ENCODE measurements at regions not wholly inside any gene's neighbourhood (a gene's known extent, or its start where the extent isn't known, plus 50 kb on each side); places are given as distances from the start of the nearest gene placed in this dataset.

DNA sequence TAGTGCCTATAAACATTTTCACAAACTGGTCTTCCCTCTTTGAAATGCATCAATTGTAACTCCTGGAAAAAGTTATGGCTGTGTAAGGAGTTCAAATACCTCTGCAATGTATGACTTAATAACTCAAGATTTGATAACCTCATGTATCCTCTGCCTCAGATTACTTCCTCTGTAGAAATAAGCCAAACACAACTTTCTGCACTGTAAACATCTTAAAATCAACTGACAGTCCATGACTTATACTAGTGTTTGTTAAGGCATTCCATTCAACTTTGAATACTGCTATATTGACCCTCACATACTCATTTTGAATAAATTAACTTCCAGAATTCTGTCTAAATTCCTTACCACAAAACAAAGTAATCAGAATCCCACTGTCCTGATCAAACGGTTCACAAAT lies 256.2 kb upstream of the POU5F2 start:
- in situ Hi-C loops (cut with MboI; ENCODE audit: low sequenced_read_pairs) (no loop called here), dilution Hi-C loops (cut with HindIII; ENCODE audit: low sequenced_read_pairs, unreplicated experiment) (no loop called here), intact Hi-C loops (cut with micrococcal nuclease) (no loop called here)
- TF ChIP-seq BHLHE40 (IDR thresholded peaks at IDR 0.05; ENCODE audit: low read depth, low read length) (no peak), NFE2L2 (IDR thresholded peaks at IDR 0.05; ENCODE audit: low read depth, low read length) (no peak), FOS (IDR thresholded peaks at IDR 0.05; ENCODE audit: low read depth, low read length) (no peak), POLR2A (IDR thresholded peaks at IDR 0.05; ENCODE audit: low read depth, low read length) (no peak), MAZ (IDR thresholded peaks at IDR 0.05; ENCODE audit: borderline replicate concordance, low read depth, low read length) (no peak), RAD21 (IDR thresholded peaks at IDR 0.05; ENCODE audit: low read length) (no peak), MAFK (IDR thresholded peaks at IDR 0.05; ENCODE audit: low read depth, low read length) (no peak), MXI1 (IDR thresholded peaks at IDR 0.05; ENCODE audit: borderline replicate concordance, low read depth, low read length) (no peak), SMC3 (IDR thresholded peaks at IDR 0.05; ENCODE audit: low read depth, low read length) (no peak), RCOR1 (IDR thresholded peaks at IDR 0.05; ENCODE audit: insufficient replicate concordance, low read length) (no peak)
- TF ChIP-seq, protein P1, sequence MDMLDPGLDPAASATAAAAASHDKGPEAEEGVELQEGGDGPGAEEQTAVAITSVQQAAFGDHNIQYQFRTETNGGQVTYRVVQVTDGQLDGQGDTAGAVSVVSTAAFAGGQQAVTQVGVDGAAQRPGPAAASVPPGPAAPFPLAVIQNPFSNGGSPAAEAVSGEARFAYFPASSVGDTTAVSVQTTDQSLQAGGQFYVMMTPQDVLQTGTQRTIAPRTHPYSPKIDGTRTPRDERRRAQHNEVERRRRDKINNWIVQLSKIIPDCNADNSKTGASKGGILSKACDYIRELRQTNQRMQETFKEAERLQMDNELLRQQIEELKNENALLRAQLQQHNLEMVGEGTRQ (IDR thresholded peaks at IDR 0.05; ENCODE audit: low read depth, low read length): no peak
- TF ChIP-seq, protein P2, sequence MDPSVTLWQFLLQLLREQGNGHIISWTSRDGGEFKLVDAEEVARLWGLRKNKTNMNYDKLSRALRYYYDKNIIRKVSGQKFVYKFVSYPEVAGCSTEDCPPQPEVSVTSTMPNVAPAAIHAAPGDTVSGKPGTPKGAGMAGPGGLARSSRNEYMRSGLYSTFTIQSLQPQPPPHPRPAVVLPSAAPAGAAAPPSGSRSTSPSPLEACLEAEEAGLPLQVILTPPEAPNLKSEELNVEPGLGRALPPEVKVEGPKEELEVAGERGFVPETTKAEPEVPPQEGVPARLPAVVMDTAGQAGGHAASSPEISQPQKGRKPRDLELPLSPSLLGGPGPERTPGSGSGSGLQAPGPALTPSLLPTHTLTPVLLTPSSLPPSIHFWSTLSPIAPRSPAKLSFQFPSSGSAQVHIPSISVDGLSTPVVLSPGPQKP (IDR thresholded peaks at IDR 0.05; ENCODE audit: borderline replicate concordance, low read depth, low read length): no peak
- H3K9ac ChIP-seq (ENCODE audit: low read depth, low read length): no peak overlapping the region
- peaks cover 0 to 5% of the 10 kb centered on the region in 2 experiments; a peak in 1 of 4 replicates for H3K79me1 ChIP-seq (ENCODE audit: low read depth in 1 of 2, low read length in 2 of 2)
- no peak overlapping the region for H2AK5ac ChIP-seq (ENCODE audit: low read depth, low read length)
- no peaks in the 10 kb centered on the region for H3K9me3 ChIP-seq (ENCODE audit: control insufficient read depth, insufficient read depth, low read length)
- H3K14ac ChIP-seq (replicated peaks; ENCODE audit: low read depth, low read length): no peak overlapping the region
- no peak overlapping the region for H3K23ac ChIP-seq (ENCODE audit: low read depth, low read length)
- no peak overlapping the region for H2AFZ ChIP-seq (replicated peaks; ENCODE audit: low read length, poor library complexity)
- ChIA-PET CTCF (no interaction called here), POLR2A (ENCODE audit: unreplicated experiment) (no interaction called here)
- no peak overlapping the region for H3K56ac ChIP-seq (ENCODE audit: extremely low read depth, insufficient read depth, low read length)
- no peak overlapping the region for H2BK120ac ChIP-seq (ENCODE audit: low read depth, low read length)
- peak; percentile 84 for ATAC-seq (ENCODE audit: low read depth)
- WGBS, 2 experiments (ENCODE audit: extremely low coverage in 2 of 2, insufficient read length in 1 of 2): no CpG with 5 or more reads among the region's 1 CpG
- H4K20me1 ChIP-seq (ENCODE audit: insufficient read depth, low read length): no peaks in the 10 kb centered on the region
- H4K5ac ChIP-seq (ENCODE audit: low read depth, low read length): no peak overlapping the region
- H3K9me1 ChIP-seq (ENCODE audit: insufficient read depth, low read length): no peaks in the 10 kb centered on the region
- H3K18ac ChIP-seq (ENCODE audit: low read depth, low read length): no peak overlapping the region
- no peak overlapping the region; the same call in 1 of the 2 replicates for H3K27ac ChIP-seq (ENCODE audit: insufficient read depth, low read length)
- no peak overlapping the region for H3K4ac ChIP-seq (ENCODE audit: low read depth, low read length)
- peak; percentile 39 for DNase-seq
- no peak overlapping the region for H2BK15ac ChIP-seq (ENCODE audit: low read depth, low read length)
- H3K27me3 ChIP-seq (ENCODE audit: control insufficient read depth, insufficient read depth, low read length): no peaks in the 10 kb centered on the region
- H4K8ac ChIP-seq (ENCODE audit: low read depth in 2 of 2, low read length in 2 of 2): no peak overlapping the region
- no peaks in the 10 kb centered on the region for H3K4me1 ChIP-seq (ENCODE audit: control insufficient read depth, insufficient read depth, low read length)
- no peak overlapping the region for H2AK9ac ChIP-seq (replicated peaks; ENCODE audit: low read depth, low read length, poor library complexity)
- no peak overlapping the region for H3K4me3 ChIP-seq (ENCODE audit: insufficient read depth, low read depth, low read length)
- no TSS peak for BruUV-seq (replicated peaks)
- H2BK20ac ChIP-seq (ENCODE audit: low read depth, low read length): no peak overlapping the region
- H3K36me3 ChIP-seq (ENCODE audit: control insufficient read depth, insufficient read depth, low read length): no peaks in the 10 kb centered on the region
- H3K4me2 ChIP-seq (ENCODE audit: low read depth, low read length): no peak overlapping the region
- no peak overlapping the region for H4K91ac ChIP-seq (ENCODE audit: insufficient read depth, low read depth, low read length)
- no peak overlapping the region for H2BK5ac ChIP-seq (ENCODE audit: low read depth, low read length, poor library complexity, severe bottlenecking)
